H9 (cell line): ENCODE measurements at regions not wholly inside any gene's neighbourhood (a gene's known extent, or its start where the extent isn't known, plus 50 kb on each side); places are given as distances from the start of the nearest gene placed in this dataset.

ENCODE experiments used
- DNase-seq: peaks from one replicate; pipeline ENCODE4 v3.0.0-alpha.2; 2017
- H2AFZ ChIP-seq: one replicate; pipeline ENCODE4 v1.6.1; 2013; ENCODE audit warnings: mild to moderate bottlenecking, low read length, control low read depth, moderate library complexity
- H2AK5ac ChIP-seq: 2 replicates; pipeline ENCODE4 v1.6.1; 2013; ENCODE audit warnings: low read length, control low read depth, mixed read lengths; ENCODE audit not compliant: insufficient read length
- H2BK120ac ChIP-seq: one replicate; pipeline ENCODE4 v1.6.1; 2013; ENCODE audit warnings: low read depth, mild to moderate bottlenecking, low read length, control low read depth, inconsistent platforms; ENCODE audit not compliant: poor library complexity, severe bottlenecking
- H2BK12ac ChIP-seq: 2 replicates; pipeline ENCODE4 v1.6.1; 2013; ENCODE audit warnings: low read length, control low read depth, mixed read lengths, low read depth; ENCODE audit not compliant: insufficient read length
- H2BK15ac ChIP-seq: 2 replicates; pipeline ENCODE4 v1.6.1; 2013; ENCODE audit warnings: low read depth, low read length, control low read depth
- H2BK20ac ChIP-seq: one replicate; pipeline ENCODE4 v1.6.1; 2013; ENCODE audit warnings: low read depth, mild to moderate bottlenecking, low read length, control low read depth, inconsistent platforms; ENCODE audit not compliant: poor library complexity, severe bottlenecking
- H2BK5ac ChIP-seq: 2 replicates; pipeline ENCODE4 v1.6.1; 2013; ENCODE audit warnings: low read length, control low read depth, mixed read lengths; ENCODE audit not compliant: insufficient read length
- H3K14ac ChIP-seq: 2 replicates; pipeline ENCODE4 v1.6.1; 2013; ENCODE audit warnings: low read length, control low read depth; ENCODE audit not compliant: insufficient read depth
- H3K18ac ChIP-seq: 2 replicates; pipeline ENCODE4 v1.6.1; 2013; ENCODE audit warnings: low read depth, mild to moderate bottlenecking, mixed read lengths, low read length, control low read depth; ENCODE audit not compliant: insufficient read length
- H3K23ac ChIP-seq: 2 replicates; pipeline ENCODE4 v1.6.1; 2013; ENCODE audit warnings: low read length, control low read depth, mixed read lengths, low read depth; ENCODE audit not compliant: insufficient read length
- H3K23me2 ChIP-seq: 2 replicates; pipeline ENCODE4 v1.6.1; 2013; ENCODE audit warnings: low read depth, mild to moderate bottlenecking, mixed read lengths, low read length, control low read depth; ENCODE audit not compliant: insufficient read length, poor library complexity, severe bottlenecking
- H3K27ac ChIP-seq: 2 replicates; pipeline ENCODE4 v1.5.1; 2013; ENCODE audit warnings: low read length, control low read depth, mixed read lengths, low read depth; ENCODE audit not compliant: insufficient read length
- H3K27me3 ChIP-seq: 2 replicates; pipeline ENCODE4 v1.6.1; 2013; ENCODE audit warnings: low read length, control low read depth, inconsistent platforms; ENCODE audit not compliant: insufficient read depth
- H3K4ac ChIP-seq: 2 replicates; pipeline ENCODE4 v1.6.1; 2013; ENCODE audit warnings: low read depth, mild to moderate bottlenecking, control low read depth, inconsistent platforms, low read length, moderate library complexity
- H3K4me1 ChIP-seq: 2 replicates; pipeline ENCODE4 v1.6.1; 2013; ENCODE audit warnings: low read length, control low read depth, inconsistent platforms; ENCODE audit not compliant: insufficient read depth
- H3K4me2 ChIP-seq: 2 replicates; pipeline ENCODE4 v1.6.1; 2013; ENCODE audit warnings: low read length, control low read depth, mixed read lengths; ENCODE audit not compliant: insufficient read length, insufficient read depth
- H3K56ac ChIP-seq: 2 replicates; pipeline ENCODE4 v1.6.1; 2013; ENCODE audit warnings: low read depth, mild to moderate bottlenecking, mixed read lengths, low read length, control low read depth; ENCODE audit not compliant: insufficient read length
- H3K79me1 ChIP-seq: 2 replicates; pipeline ENCODE4 v1.6.1; 2013; ENCODE audit warnings: low read depth, mild to moderate bottlenecking, moderate library complexity, low read length, control low read depth, inconsistent platforms; ENCODE audit not compliant: insufficient read depth, poor library complexity, severe bottlenecking
- H3K79me2 ChIP-seq: 2 replicates; pipeline ENCODE4 v1.6.1; 2013; ENCODE audit warnings: low read length, control low read depth, inconsistent platforms; ENCODE audit not compliant: insufficient read depth
- H3K9ac ChIP-seq: 2 replicates; pipeline ENCODE4 v1.6.1; 2013; ENCODE audit warnings: low read length, control low read depth, mixed read lengths; ENCODE audit not compliant: insufficient read length; ENCODE audit errors: extremely low read depth
- H3K9me3 ChIP-seq: one replicate; pipeline ENCODE4 v1.6.1; 2013; ENCODE audit warnings: low read depth, low read length, inconsistent platforms; ENCODE audit not compliant: control insufficient read depth
- H3T11ph ChIP-seq: one replicate; pipeline ENCODE4 v1.6.1; 2013; ENCODE audit warnings: mild to moderate bottlenecking, low read length, control low read depth, inconsistent platforms
- H4K20me1 ChIP-seq: one replicate; pipeline ENCODE4 v1.6.1; 2013; ENCODE audit not compliant: control insufficient read depth, insufficient read length, insufficient read depth
- H4K5ac ChIP-seq: 2 replicates; pipeline ENCODE4 v1.6.1; 2013; ENCODE audit warnings: low read depth, mild to moderate bottlenecking, mixed read lengths, low read length, control low read depth; ENCODE audit not compliant: insufficient read length
- H4K8ac ChIP-seq: replicated peaks from 2 replicates; pipeline ENCODE4 v1.6.1; 2013; ENCODE audit warnings: low read length, control low read depth, mixed read lengths, low read depth; ENCODE audit not compliant: insufficient read length
- H4K91ac ChIP-seq: 2 replicates; pipeline ENCODE4 v1.6.1; 2013; ENCODE audit warnings: low read depth, mild to moderate bottlenecking, moderate library complexity, mixed read lengths, low read length, control low read depth; ENCODE audit not compliant: insufficient read length
- H3K27ac Mint-ChIP-seq, 3 experiments: 2 replicates in 2 of 3; 3 replicates in 1 of 3; pipeline ENCODE4 v1.8.0; 2020 to 2021; ENCODE audit warnings: mixed read lengths in 3 of 3, mild to moderate bottlenecking in 1 of 3, moderate library complexity in 1 of 3
- H3K27me3 Mint-ChIP-seq: 2 replicates; pipeline ENCODE4 v1.8.0; 2021; ENCODE audit warnings: low read depth, mild to moderate bottlenecking, moderate library complexity, mixed read lengths
- H3K36me3 Mint-ChIP-seq, 3 experiments: 2 replicates in 2 of 3; 3 replicates in 1 of 3; pipeline ENCODE4 v1.8.0; 2020 to 2021; ENCODE audit warnings: low read depth in 3 of 3, mixed read lengths in 3 of 3; ENCODE audit not compliant: insufficient read depth in 1 of 3
- H3K4me1 Mint-ChIP-seq, 2 experiments: 2 replicates each; pipeline ENCODE4 v1.8.0; 2020; ENCODE audit warnings: mixed read lengths in 2 of 2
- H3K4me3 Mint-ChIP-seq, 2 experiments: 2 replicates in 1 of 2; 3 replicates in 1 of 2; pipeline ENCODE4 v1.8.0; 2020 to 2021; ENCODE audit warnings: mild to moderate bottlenecking in 2 of 2, mixed read lengths in 2 of 2, moderate library complexity in 1 of 2
- H3K9me3 Mint-ChIP-seq, 2 experiments: 2 replicates in 1 of 2; 3 replicates in 1 of 2; pipeline ENCODE4 v1.8.0; 2020; ENCODE audit warnings: mild to moderate bottlenecking in 2 of 2, mixed read lengths in 2 of 2, moderate library complexity in 1 of 2
- CTCF ChIP-seq: fragments of 200-600 bp; sonication (generic); conservative IDR thresholded peaks from 3 replicates; pipeline ENCODE4 v1.8.0; 2021; ENCODE audit warnings: antibody characterized with exemption, mild to moderate bottlenecking
- WGBS: extraction: QIAGEN DNeasy Blood & Tissue Kit; methylation state at CpG from one replicate; pipeline ENCODE4 v1.1.7; 2013; ENCODE audit warnings: missing lambda C conversion rate, low lambda C conversion rate, mixed read lengths; ENCODE audit not compliant: insufficient read length; ENCODE audit errors: extremely low coverage; 5-methylcytosine and 5-hydroxymethylcytosine counted together

DNA sequence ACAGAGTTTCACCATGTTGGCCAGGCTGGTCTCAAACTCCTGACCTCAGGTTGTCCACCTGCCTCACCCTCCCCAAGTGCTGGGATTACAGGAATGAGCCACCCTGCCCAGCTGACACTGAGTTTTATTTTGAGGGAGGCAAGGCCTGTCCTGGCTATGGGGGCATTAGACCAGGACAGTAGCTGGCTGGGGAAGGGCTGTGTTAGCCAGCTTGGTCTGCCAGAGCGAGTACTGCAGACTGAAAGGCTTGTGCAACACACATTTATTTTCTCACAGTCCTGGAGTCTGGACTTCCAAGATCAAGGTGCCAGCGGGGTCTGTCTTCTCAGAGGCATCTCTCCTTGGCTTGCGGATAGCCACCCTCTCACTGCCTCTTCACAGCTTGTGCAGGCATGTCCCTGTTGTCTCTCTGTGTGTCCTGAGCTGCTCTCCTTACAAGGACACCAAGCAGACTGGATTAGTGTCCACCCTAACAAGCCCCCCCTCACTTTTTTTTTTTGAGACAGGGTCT lies 59.4 kb upstream of the HAAO start:
- no peak for TF ChIP-seq CTCF
- Histone ChIP-seq H3T11ph (no peak overlapping the region), H2BK12ac (no peak overlapping the region), H2BK15ac (no peak overlapping the region), H3K79me1 (no peaks in the 10 kb centered on the region), H3K4me1 (no peaks in the 10 kb centered on the region), H4K91ac (no peak overlapping the region), H3K56ac (no peak overlapping the region), H3K27ac (no peak overlapping the region), H3K4me2 (no peak overlapping the region), H2AK5ac (no peak overlapping the region), H3K14ac (no peak overlapping the region), H3K9ac (no peak overlapping the region), H2BK20ac (no peak overlapping the region), H3K18ac (no peak overlapping the region), H3K27me3 (no peaks in the 10 kb centered on the region), H3K4ac (no peak overlapping the region), H3K9me3 (no peaks in the 10 kb centered on the region), H4K5ac (no peak overlapping the region), H3K79me2 (no peaks in the 10 kb centered on the region), H3K23me2 (no peaks in the 10 kb centered on the region), H2BK120ac (no peak overlapping the region), H4K8ac (no peak overlapping the region), H2AFZ (no peak overlapping the region), H2BK5ac (no peak overlapping the region), H4K20me1 (no peaks in the 10 kb centered on the region), H3K23ac (no peak overlapping the region)
- Mint-ChIP-seq H3K27me3 (no peaks in the 10 kb centered on the region; the same call in 1 of the 2 replicates), H3K9me3 (no peaks in the 10 kb centered on the region), H3K4me3 (no peak overlapping the region), H3K27ac (no peak overlapping the region), H3K4me1 (peaks cover 3 to 9% of the 10 kb centered on the region in 2 experiments; a peak in 3 of 4 replicates), H3K36me3 (no peaks in the 10 kb centered on the region)
- WGBS, result no CpG with 5 or more reads among the region's 3 CpGs
- no peak for DNase-seq
